SJSA1 (cell line): ENCODE measurements at regions not wholly inside any gene's neighbourhood (a gene's known extent, or its start where the extent isn't known, plus 50 kb on each side); places are given as distances from the start of the nearest gene placed in this dataset.
"Not testable (repeated sequence)": the region's sequence is repeated elsewhere in the genome, so short reads cannot be mapped to it uniquely, and the experiment has no call there.

Experiments
- DNase-seq, 2 experiments: peaks; one replicate each; pipeline ENCODE4 v3.0.0-alpha.2; 2015 to 2020; ENCODE audit warnings: low spot score in 2 of 2, low read depth in 1 of 2
- H3K27ac ChIP-seq: fragments of 250-450 bp; sonication (Bioruptor Pico); 2 replicates; pipeline ENCODE4 v1.5.1; 2020; ENCODE audit warnings: mild to moderate bottlenecking, moderate library complexity
- H3K27me3 ChIP-seq: fragments of 250-450 bp; sonication (Bioruptor Pico); replicated peaks from 2 replicates; pipeline ENCODE4 v1.5.1; 2020; ENCODE audit warnings: mild to moderate bottlenecking, moderate library complexity
- H3K36me3 ChIP-seq: fragments of 250-450 bp; sonication (Bioruptor Pico); 2 replicates; pipeline ENCODE4 v1.5.1; 2020; ENCODE audit warnings: mild to moderate bottlenecking
- H3K4me1 ChIP-seq: fragments of 250-450 bp; sonication (Bioruptor Pico); replicated peaks from 2 replicates; pipeline ENCODE4 v1.6.1; 2021; ENCODE audit warnings: mild to moderate bottlenecking
- H3K4me3 ChIP-seq: fragments of 250-450 bp; sonication (Bioruptor Pico); 2 replicates; pipeline ENCODE4 v1.5.1; 2020; ENCODE audit warnings: mild to moderate bottlenecking
- H3K9me3 ChIP-seq: fragments of 250-450 bp; sonication (Bioruptor Pico); replicated peaks from 2 replicates; pipeline ENCODE4 v1.5.1; 2020; ENCODE audit warnings: mild to moderate bottlenecking

DNA sequence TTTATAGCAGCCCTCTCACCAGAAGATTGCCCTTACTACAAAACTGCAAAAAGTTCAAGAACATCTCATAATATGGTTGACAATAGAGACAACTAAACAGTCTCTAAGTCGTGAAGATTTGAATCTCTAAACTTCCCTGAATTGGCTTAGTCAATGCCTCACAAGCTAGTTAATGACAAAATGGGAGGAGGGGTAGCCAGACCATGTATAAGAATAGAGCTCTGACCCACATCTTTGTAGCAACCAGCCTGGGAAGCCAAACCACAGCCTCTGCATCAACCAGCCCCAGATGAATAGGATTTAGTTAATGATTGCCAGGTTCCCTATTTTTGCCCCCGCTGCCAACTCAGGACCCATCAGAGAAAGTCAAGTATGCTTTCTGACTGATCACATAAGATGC lies 1265.9 kb upstream of the PCDH10 start:
- H3K4me1 ChIP-seq, DNase-seq, H3K9me3 ChIP-seq, H3K27ac ChIP-seq, H3K27me3 ChIP-seq, H3K4me3 ChIP-seq, H3K36me3 ChIP-seq: not testable (repeated sequence)

DNA sequence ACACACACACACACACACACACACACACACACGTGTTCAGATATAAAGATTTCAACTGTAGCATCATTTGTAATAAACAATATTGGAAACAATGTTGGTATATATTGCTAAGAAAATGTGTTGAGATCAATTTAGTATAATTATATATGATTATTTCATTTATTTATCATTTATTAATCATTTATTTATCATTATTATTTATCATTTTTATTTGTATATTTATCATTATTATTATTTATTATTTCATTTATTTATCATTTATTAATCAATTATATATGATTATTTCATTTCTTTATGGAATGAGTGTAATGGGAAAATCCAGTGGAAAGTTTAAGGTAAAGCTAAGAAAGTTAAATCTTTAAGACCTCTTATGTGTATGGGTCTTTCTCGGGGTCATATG lies 1223.4 kb upstream of the PCDH10 start:
- H3K27ac ChIP-seq, H3K9me3 ChIP-seq, H3K36me3 ChIP-seq, H3K27me3 ChIP-seq, H3K4me1 ChIP-seq, H3K4me3 ChIP-seq, DNase-seq: not testable (repeated sequence)

DNA sequence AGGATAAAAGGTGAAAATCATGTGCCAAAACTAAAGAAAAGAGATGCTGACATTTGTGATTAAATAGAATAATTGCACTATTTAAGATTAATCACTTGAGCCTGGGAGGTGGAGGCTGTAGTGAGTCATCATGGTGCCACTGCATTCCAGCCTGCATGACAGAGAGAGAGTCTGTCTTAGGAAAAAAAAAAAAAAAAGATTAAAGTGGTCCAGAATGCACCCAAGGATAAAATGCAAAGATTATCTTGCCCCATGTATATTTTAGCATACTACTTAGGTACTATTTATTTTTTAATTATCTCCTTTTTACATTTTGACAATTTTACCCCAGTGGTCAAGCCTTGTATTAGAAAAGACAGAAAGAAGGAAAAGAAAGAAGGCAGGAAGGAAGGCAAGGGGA lies 1181.4 kb upstream of the PCDH10 start:
- not testable (repeated sequence) for H3K4me3 ChIP-seq, DNase-seq, H3K9me3 ChIP-seq, H3K36me3 ChIP-seq, H3K4me1 ChIP-seq, H3K27ac ChIP-seq, H3K27me3 ChIP-seq

DNA sequence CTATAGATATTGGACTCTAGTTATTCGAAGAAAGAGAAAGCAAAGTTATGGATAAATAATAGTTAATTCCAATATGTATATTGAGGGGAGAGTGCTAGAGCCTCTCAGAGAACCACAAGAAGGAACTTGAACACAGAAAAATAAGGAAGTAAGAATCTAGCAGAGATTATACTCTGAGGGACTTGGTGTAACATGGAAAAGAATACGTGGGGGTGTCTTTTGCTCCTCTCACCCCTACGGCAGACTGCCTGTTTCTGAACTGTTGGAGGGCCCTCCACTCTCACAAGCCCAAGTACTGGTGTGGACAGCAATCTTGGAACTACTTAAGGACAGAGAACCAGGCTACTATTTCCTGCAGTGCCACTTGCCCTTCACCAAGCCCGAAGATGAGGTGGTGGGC lies 1174.4 kb upstream of the PCDH10 start:
- Histone ChIP-seq H3K4me3 (no peak overlapping the region), H3K4me1 (no peaks in the 10 kb centered on the region), H3K9me3 (no peaks in the 10 kb centered on the region), H3K27me3 (no peaks in the 10 kb centered on the region), H3K27ac (no peak overlapping the region), H3K36me3 (no peaks in the 10 kb centered on the region)
- no peak for DNase-seq

DNA sequence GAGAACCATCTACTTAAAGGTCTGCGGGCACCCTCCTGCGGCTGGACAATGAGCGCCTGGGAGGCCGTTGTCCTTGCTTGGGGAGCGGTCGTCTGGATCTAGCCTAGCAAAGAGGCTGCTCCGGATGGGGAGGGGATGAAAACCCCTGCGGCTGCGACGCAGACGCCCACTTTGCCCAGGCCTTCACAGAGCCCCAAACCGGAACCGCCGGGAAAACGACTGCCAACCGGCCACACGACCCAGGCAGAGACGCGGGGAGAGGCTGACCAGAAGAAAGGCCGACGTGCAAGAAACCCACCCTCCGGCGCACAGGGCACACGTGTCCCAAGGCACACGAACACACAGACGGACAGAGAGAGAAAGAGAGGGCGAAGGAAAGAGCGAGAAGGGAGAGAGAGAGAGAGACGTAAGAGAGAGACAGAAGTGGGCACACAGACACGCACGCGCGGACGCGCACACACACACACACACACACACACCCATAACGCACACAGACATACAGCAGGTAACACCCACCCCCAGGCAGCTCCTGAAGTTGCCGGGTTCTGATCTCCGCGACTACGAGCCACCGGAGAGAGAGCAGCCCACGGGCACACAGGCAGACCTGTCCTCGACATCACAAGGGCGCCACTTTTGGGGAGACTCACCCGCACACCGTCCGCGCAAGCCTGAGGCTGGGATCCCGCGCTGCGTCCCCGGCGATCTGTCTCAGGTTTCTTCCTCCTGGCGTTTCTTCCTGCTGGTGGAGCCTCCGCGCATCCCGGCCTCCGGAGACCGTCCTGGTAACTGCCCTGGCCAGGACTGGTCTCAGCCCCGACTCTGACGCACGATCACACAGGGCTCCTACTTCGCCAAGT lies 1173.6 kb upstream of the PCDH10 start:
- not testable (repeated sequence) for H3K27me3 ChIP-seq, H3K36me3 ChIP-seq, H3K27ac ChIP-seq, DNase-seq, H3K4me1 ChIP-seq, H3K4me3 ChIP-seq, H3K9me3 ChIP-seq

DNA sequence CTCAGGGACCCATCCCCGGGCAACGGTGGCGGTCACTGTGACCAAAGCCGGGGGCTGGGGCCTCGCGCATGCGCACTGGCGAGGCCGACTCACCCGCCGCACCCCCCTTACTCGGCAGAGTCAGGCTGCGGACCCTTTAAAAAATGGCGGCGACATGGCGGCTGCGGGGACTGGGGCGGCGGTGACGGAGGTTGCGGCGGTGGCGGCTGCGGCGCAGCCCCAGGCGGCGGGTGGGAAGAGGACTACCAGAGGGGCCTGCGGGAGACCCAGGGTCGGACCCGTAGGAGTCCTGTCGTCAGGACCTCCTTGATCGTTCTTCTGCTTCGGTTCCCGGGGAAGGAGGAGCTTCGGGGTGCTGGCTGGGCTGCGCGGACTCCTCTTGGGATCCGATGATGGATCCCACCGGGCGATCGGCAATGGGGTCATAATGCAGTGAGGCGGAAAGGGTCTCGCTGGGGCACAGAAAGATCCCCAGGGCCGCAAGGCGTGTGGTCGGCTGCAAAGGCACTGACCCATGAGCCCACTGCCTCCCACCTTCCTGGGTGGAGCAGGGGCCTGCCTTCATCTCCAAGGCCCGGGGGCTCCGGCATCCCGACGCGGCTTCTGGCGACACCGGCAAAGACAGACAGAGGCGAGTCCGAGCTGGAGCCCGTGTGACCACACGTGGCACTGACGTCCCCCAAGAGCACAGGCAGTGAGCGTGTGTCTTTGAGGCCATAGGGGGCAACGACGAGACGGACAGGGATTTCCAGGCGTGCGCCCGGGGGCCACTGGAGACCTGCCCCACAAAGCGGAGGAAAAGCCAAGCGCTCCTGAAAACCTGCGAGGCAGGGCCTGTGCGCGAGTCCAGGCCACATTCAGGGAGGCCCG lies 1172.7 kb upstream of the PCDH10 start:
- not testable (repeated sequence) for H3K36me3 ChIP-seq, H3K27ac ChIP-seq, H3K4me3 ChIP-seq, H3K4me1 ChIP-seq, H3K9me3 ChIP-seq, H3K27me3 ChIP-seq, DNase-seq

DNA sequence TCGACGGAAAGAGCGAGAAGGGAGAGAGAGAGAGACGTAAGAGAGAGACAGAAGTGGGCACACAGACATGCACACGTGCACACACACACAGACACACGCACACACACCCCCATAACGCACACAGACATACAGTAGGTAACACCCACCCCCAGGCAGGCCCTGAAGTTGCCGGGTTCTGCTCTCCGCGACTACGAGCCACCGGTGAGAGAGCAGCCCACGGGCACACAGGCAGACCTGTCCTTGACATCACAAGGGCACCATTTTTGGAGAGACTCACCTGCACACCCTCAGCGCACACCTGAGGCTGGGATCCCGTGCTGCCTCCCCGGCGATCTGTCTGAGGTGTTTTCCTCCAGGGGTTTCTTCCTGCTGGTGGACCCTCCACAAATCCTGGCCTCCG lies 1171.0 kb upstream of the PCDH10 start:
- no peak overlapping the region for H3K27ac ChIP-seq
- H3K36me3 ChIP-seq = no peaks in the 10 kb centered on the region
- no peaks in the 10 kb centered on the region for H3K27me3 ChIP-seq
- DNase-seq = no peak
- no peak overlapping the region for H3K4me3 ChIP-seq
- no peaks in the 10 kb centered on the region for H3K9me3 ChIP-seq
- H3K4me1 ChIP-seq = no peaks in the 10 kb centered on the region

DNA sequence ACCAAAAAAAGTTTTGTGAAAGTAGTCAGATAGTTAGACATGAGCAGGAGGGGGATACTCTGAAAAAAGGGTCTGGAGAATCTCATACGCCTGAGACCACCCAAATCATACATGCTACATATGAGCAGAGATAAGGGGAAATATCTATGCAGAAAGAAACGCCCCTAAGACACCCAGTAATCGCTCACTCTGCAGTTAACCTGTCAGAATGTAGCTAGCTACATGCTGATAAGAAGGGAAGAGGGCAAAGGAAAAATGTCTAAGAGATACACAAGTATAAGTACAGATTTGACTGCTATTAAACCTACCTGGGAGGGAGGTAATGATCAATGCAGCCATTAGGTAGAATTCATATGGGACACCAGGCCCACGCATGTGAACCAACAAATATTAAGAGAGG lies 1159.5 kb upstream of the PCDH10 start:
- Histone ChIP-seq H3K36me3 (no peaks in the 10 kb centered on the region), H3K27ac (no peak overlapping the region), H3K4me3 (no peak overlapping the region), H3K9me3 (peaks cover 2% of the 10 kb centered on the region; the same call in 1 of the 2 replicates), H3K27me3 (no peaks in the 10 kb centered on the region), H3K4me1 (no peaks in the 10 kb centered on the region)
- DNase-seq = no peak

DNA sequence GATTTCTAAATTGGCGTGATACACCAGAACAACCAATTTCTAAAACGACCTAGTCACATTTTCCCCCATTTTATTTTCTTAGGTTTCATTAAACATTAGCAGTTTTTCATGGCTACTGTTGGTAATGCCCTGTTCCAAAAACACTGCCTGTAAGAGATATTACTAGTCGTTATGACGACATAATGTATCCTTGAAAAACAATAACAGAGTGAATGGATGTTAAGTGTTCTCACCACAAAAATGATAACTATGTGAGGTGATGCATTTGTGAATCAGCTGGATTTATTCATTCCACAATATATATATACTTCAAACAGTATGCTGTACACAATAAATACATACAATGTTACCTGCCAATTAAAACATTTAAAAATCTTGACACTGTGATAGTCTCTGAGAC lies 1147.6 kb upstream of the PCDH10 start:
- Histone ChIP-seq H3K36me3 (no peaks in the 10 kb centered on the region), H3K27ac (no peak overlapping the region), H3K4me1 (no peaks in the 10 kb centered on the region), H3K27me3 (no peaks in the 10 kb centered on the region), H3K4me3 (no peak overlapping the region), H3K9me3 (no peaks in the 10 kb centered on the region; the same call in 1 of the 2 replicates)
- DNase-seq = no peak

DNA sequence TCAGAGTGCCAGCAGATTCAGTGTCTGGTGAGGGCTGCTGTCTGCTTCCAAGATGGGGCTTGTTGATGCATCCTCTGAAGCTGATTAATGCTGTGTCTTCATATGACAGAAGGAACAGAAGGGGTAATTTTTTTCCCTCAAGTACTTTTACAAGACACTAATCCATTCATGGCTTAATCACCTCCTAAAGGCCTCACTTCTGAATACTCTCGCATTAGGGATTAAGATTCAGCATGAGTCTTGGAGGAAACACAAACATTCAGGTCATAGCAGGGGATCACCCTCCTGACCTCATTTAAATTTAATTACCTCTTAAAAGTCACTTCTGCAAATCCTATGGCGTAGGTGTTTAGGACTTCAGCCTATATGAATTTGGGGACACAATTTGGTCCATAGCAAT lies 1145.5 kb upstream of the PCDH10 start:
- Histone ChIP-seq H3K27ac (no peak overlapping the region), H3K4me1 (no peaks in the 10 kb centered on the region), H3K4me3 (no peak overlapping the region), H3K9me3 (no peaks in the 10 kb centered on the region; the same call in 1 of the 2 replicates), H3K36me3 (no peaks in the 10 kb centered on the region), H3K27me3 (no peaks in the 10 kb centered on the region)
- no peak for DNase-seq

DNA sequence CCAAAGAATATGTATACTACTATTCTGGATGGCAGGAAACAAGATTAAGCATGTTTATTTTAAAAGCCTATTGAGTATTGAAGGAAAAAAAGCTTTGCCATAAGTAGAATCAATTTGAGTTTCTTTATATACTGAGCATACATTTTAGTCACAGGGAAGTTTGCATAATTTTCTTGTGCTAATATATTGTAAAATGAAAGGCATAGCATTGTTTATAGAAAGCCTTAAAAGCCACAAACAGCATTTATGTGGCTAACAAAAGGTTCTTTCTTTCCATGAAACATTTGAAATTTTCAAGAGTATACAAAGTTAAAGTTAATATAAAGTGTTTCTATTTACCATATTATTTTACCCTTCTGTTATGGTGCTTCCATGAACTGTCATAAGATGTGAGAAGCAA lies 1133.8 kb upstream of the PCDH10 start:
- DNase-seq = no peak
- Histone ChIP-seq H3K4me1 (no peaks in the 10 kb centered on the region), H3K27ac (no peak overlapping the region), H3K4me3 (no peak overlapping the region), H3K27me3 (no peaks in the 10 kb centered on the region), H3K9me3 (no peaks in the 10 kb centered on the region), H3K36me3 (no peaks in the 10 kb centered on the region)

DNA sequence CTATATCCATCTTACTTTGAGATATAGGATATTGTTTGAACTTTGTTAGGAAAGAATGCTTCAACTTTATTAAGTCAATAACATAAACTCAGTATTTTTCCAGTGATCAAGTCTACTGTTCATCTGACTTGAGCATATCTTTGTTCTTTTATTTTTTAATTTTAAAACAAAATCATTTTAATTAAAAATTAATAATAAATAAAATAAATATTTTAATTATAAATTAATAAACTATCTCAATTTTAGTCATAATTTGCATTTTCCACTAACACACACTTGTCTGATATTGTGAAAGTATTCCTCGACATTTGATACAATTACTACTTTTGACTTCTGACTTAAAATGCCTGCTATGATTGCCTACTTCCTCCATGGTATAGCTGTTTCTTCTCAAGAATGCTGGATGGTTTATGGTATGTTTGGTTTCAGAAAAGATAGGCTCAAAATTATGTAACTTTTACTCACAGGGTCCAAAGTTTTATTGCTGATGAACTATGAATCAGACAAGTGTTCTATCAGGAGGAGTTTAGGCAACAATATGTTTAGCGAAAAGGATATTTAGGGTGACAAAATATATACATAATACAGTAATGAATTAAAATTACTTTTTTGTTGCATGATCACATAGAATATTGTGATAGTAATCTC lies 1132.3 kb upstream of the PCDH10 start:
- H3K36me3 ChIP-seq = no peaks in the 10 kb centered on the region
- H3K27ac ChIP-seq = no peak overlapping the region
- no peak overlapping the region for H3K4me3 ChIP-seq
- no peaks in the 10 kb centered on the region for H3K9me3 ChIP-seq
- no peaks in the 10 kb centered on the region for H3K4me1 ChIP-seq
- DNase-seq = no peak
- no peaks in the 10 kb centered on the region for H3K27me3 ChIP-seq

DNA sequence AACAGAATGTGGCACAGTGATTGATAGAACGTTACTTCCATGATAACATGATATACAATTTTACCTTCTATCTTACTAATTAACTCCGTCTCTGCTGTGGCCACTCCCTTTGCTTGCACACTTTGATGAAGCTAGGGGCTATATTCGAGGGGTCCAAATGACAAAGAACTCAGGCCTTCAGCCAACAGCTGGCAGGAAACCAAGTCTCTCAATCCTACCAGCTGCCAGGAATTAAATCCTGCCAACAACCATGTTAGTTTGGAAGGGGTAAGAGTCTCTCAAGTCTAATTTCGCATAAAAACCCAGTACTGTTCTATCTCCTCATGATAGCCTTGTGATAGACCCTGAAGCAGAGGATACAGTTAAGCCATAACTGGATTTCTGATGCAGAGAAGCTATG lies 1122.9 kb upstream of the PCDH10 start:
- H3K9me3 ChIP-seq = 0 out of 2 replicates have a peak, but pooled peaks cover 3% of the 10 kb centered on the region
- DNase-seq = no peak
- H3K4me3 ChIP-seq = no peak overlapping the region
- H3K4me1 ChIP-seq = no peaks in the 10 kb centered on the region
- no peaks in the 10 kb centered on the region for H3K36me3 ChIP-seq
- no peaks in the 10 kb centered on the region for H3K27me3 ChIP-seq
- no peak overlapping the region for H3K27ac ChIP-seq

DNA sequence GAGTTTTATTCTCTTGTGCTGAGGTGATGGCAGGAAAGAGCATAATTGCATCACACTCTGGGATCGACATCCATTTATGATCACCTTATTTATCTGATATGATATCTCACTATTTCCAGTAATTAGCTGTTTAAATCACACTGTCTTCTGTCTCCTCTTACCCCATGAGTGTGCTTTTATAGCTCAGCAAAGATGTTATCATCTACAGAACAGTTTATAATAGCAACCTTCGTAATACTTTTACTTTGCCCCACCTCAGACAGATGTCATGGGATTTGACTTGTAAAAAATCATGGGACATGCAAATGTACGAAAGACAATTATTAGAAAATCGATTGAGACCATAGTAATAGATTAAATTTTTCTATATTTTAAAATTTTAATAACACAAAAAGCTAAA lies 1122.3 kb upstream of the PCDH10 start:
- no peaks in the 10 kb centered on the region for H3K4me1 ChIP-seq
- no peak overlapping the region for H3K27ac ChIP-seq
- 0 out of 2 replicates have a peak, but pooled peaks cover 3% of the 10 kb centered on the region for H3K9me3 ChIP-seq
- no peaks in the 10 kb centered on the region for H3K27me3 ChIP-seq
- no peaks in the 10 kb centered on the region for H3K36me3 ChIP-seq
- no peak overlapping the region for H3K4me3 ChIP-seq
- no peak for DNase-seq
